Endothelial cell of umbilical vein (primary cell): ENCODE measurements at regions not wholly inside any gene's neighbourhood (a gene's known extent, or its start where the extent isn't known, plus 50 kb on each side); places are given as distances from the start of the nearest gene placed in this dataset.

Experiments used
- CTCF ChIP-seq, 2 donors: IDR thresholded peaks; 1 replicate in 1 of 2; 2 replicates in 1 of 2; pipeline ENCODE4 v1.5.1; 2011; ENCODE audit warnings: low read length in 2 of 2, mild to moderate bottlenecking in 2 of 2, moderate library complexity in 2 of 2, control low read depth in 1 of 2, inconsistent platforms in 1 of 2, low read depth in 1 of 2; ENCODE audit not compliant: insufficient read depth in 1 of 2; ENCODE audit errors: extremely low read depth in 1 of 2
- EZH2 ChIP-seq: IDR thresholded peaks from 2 replicates; pipeline ENCODE4 v1.6.1; 2012; ENCODE audit warnings: borderline replicate concordance, low read depth, mild to moderate bottlenecking, moderate library complexity, low read length, inconsistent platforms; ENCODE audit not compliant: severe bottlenecking
- FOS ChIP-seq: IDR thresholded peaks from 2 replicates; pipeline ENCODE4 v1.6.1; 2011; ENCODE audit warnings: mild to moderate bottlenecking, low read length, moderate library complexity, borderline replicate concordance; ENCODE audit not compliant: insufficient read depth
- POLR2A ChIP-seq: IDR thresholded peaks from 2 replicates; pipeline ENCODE4 v1.6.1; 2012; ENCODE audit warnings: low read depth, mild to moderate bottlenecking, control low read depth, low read length
- POLR2AphosphoS5 ChIP-seq: IDR thresholded peaks from 2 replicates; pipeline ENCODE4 v1.6.1; 2012; ENCODE audit warnings: low read depth, mild to moderate bottlenecking, control low read depth, low read length, moderate library complexity; ENCODE audit not compliant: insufficient read depth
- TF ChIP-seq, protein P1 (sequence below): IDR thresholded peaks from 2 replicates; pipeline ENCODE4 v1.6.1; 2011; ENCODE audit not compliant: insufficient read depth, insufficient read length

DNA sequence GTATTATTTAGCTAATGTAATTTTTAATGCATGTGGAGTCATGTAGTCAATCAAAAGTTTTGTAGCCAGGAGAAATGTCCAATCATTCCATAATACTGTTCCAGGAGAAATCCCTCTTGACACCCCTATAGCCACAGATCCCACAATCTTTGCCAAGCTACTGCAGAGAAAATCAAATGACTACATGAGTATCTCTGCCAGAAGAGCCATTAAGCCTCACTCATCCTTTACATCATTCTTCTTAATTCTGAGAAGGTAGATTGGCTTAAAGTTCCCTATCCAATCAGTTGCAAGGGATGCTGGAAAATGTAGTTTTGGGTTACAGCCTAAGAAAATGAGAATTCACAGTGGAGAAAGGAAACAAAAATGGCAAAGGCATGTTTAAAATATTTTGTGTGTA, 502.1 kb downstream of the ZBBX start:
- no peak for TF ChIP-seq POLR2A
- no peak for TF ChIP-seq CTCF (IDR thresholded peaks at IDR 0.05; ENCODE audit: extremely low read depth in 1 of 2, insufficient read depth in 1 of 2, low read depth in 1 of 2, low read length in 2 of 2)
- no peak for TF ChIP-seq EZH2
- TF ChIP-seq, protein P1, sequence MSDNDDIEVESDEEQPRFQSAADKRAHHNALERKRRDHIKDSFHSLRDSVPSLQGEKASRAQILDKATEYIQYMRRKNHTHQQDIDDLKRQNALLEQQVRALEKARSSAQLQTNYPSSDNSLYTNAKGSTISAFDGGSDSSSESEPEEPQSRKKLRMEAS: no peak
- TF ChIP-seq FOS: no peak
- TF ChIP-seq POLR2AphosphoS5: no peak
